ENCODE measurements at regions not wholly inside any gene's neighbourhood (a gene's known extent, or its start where the extent isn't known, plus 50 kb on each side); places are given as distances from the start of the nearest gene placed in this dataset.

GRCh38 chr6:170110201-170111140 is 180.4 kb downstream of the DLL1 start:
- no peak for DNase-seq

GRCh38 chr6:170108890-170109587 is 181.8 kb downstream of the DLL1 start:
- DNase-seq, result no peak

GRCh38 chr6:170108456-170108855 is 182.4 kb downstream of the DLL1 start:
- DNase-seq, result no peak

GRCh38 chr6:170107606-170108222 is 183.2 kb downstream of the DLL1 start:
- no peak for DNase-seq

GRCh38 chr6:170106906-170107525 is 183.9 kb downstream of the DLL1 start:
- DNase-seq, result no peak

- DNase-seq, result no peak
Measured at GRCh38 chr6:170102582-170103481, 188.0 kb downstream of the DLL1 start.

GRCh38 chr6:170102038-170102437 is 188.8 kb downstream of the DLL1 start:
- DNase-seq, result no peak

- no peak for DNase-seq
Measured at GRCh38 chr6:170101281-170102035, 189.4 kb downstream of the DLL1 start.

GRCh38 chr6:170100046-170100445 is 190.8 kb downstream of the DLL1 start:
- no peak for DNase-seq

- DNase-seq, result no peak
Measured at GRCh38 chr6:170099387-170099786, 191.5 kb downstream of the DLL1 start.

GRCh38 chr6:170098428-170099170 is 192.3 kb downstream of the DLL1 start:
- no peak for DNase-seq

- no peak for DNase-seq
Measured at GRCh38 chr6:170097505-170098427, 193.1 kb downstream of the DLL1 start.

GRCh38 chr6:170096803-170097504 is 193.9 kb downstream of the DLL1 start:
- DNase-seq, result no peak

- no peak for DNase-seq
Measured at GRCh38 chr6:170096191-170096802, 194.6 kb downstream of the DLL1 start.

GRCh38 chr6:170095273-170095981 is 195.5 kb downstream of the DLL1 start:
- DNase-seq, result no peak

GRCh38 chr6:170094686-170095272 is 196.1 kb downstream of the DLL1 start:
- no peak for DNase-seq

Data from NCI-H446 treated with DMSO at 0.1 percent for 48 hours (cell line).